ENCODE measurements at regions not wholly inside any gene's neighbourhood (a gene's known extent, or its start where the extent isn't known, plus 50 kb on each side); places are given as distances from the start of the nearest gene placed in this dataset.
"Not testable (repeated sequence)": the region's sequence is repeated elsewhere in the genome, so short reads cannot be mapped to it uniquely, and the experiment has no call there.

- no peak overlapping the region for H3K27ac Mint-ChIP-seq
- POLR2A ChIA-PET = no interaction called here
- H3K36me3 Mint-ChIP-seq (ENCODE audit: low read depth) = no peaks in the 10 kb centered on the region
- peaks cover 27% of the 10 kb centered on the region for H3K27me3 Mint-ChIP-seq
- no peak overlapping the region for H3K4me3 Mint-ChIP-seq
- DNase-seq = no peak
- CTCF ChIA-PET = no interaction called here
- no peaks in the 10 kb centered on the region for H3K9me3 Mint-ChIP-seq
- no peaks in the 10 kb centered on the region for H3K4me1 Mint-ChIP-seq
Measured at GRCh38 chr11:119566319-119566718, 143.3 kb upstream of the THY1 start.

- H3K27ac Mint-ChIP-seq; H3K4me1 Mint-ChIP-seq; CTCF ChIA-PET; H3K9me3 Mint-ChIP-seq; POLR2A ChIA-PET; H3K4me3 Mint-ChIP-seq; DNase-seq; H3K36me3 Mint-ChIP-seq (ENCODE audit: low read depth): not testable (repeated sequence)
- H3K27me3 Mint-ChIP-seq = peaks cover 27% of the 10 kb centered on the region
Measured at GRCh38 chr11:119565693-119566092, 142.7 kb upstream of the THY1 start.

- ChIA-PET POLR2A (no interaction called here), CTCF (no interaction called here)
- Mint-ChIP-seq H3K9me3 (no peaks in the 10 kb centered on the region), H3K4me1 (no peaks in the 10 kb centered on the region), H3K36me3 (ENCODE audit: low read depth) (no peaks in the 10 kb centered on the region), H3K27ac (no peak overlapping the region), H3K27me3 (peaks cover 26% of the 10 kb centered on the region), H3K4me3 (no peak overlapping the region)
- DNase-seq = no peak
Measured at GRCh38 chr11:119560961-119561360, 138.0 kb upstream of the THY1 start.

DNA sequence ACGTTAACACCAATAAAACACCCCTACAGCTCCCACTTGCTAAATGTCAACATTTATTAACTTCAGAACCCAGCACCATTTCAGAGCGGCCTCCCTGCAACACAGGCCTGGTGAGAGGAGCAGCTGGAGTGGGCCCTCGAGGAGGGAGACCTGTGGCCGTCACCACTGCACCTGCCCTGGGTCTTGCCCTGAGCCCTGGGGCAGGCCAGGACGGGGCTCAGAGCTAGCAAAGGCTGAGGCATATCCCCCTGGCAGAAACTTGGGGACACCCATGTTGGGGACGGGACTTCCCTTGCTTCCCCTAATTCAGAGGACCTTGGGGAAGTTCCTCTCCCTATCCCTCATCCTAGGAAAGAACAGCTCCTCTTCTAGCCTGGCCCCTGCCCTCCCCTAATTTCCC is 137.3 kb upstream of the THY1 start:
- CTCF ChIA-PET = no interaction called here
- no peaks in the 10 kb centered on the region for H3K4me1 Mint-ChIP-seq

DNA sequence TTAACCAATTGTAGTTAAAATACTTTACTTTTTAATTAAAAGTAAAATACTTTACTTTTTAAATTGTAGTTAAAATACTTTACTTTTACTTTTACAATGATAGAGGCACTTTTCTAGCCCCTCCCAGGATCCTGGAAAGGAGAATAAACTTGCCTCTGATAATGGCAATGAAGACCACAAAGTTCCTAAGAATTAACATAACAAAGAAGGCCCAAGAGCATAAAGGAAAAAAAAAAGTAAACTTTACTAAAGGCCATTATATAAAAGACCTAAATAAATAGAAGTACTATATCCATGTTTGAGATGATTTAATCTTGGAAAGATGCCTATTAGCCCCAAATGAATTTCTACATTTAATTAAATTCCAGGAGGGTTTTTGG is 129.1 kb upstream of the THY1 start:
- Mint-ChIP-seq H3K36me3 (ENCODE audit: low read depth) (no peaks in the 10 kb centered on the region), H3K4me1 (no peaks in the 10 kb centered on the region), H3K27ac (no peak overlapping the region), H3K4me3 (no peak overlapping the region), H3K27me3 (peaks cover 5% of the 10 kb centered on the region), H3K9me3 (no peaks in the 10 kb centered on the region)
- CTCF ChIA-PET = no interaction called here
- DNase-seq = no peak
- POLR2A ChIA-PET = no interaction called here

More for the DNA sequence above, 137.3 kb upstream of the THY1 start:
- H3K9me3 Mint-ChIP-seq = no peaks in the 10 kb centered on the region
- DNase-seq = no peak
- H3K36me3 Mint-ChIP-seq (ENCODE audit: low read depth) = no peaks in the 10 kb centered on the region
- H3K4me3 Mint-ChIP-seq = no peak overlapping the region
- peaks cover 22% of the 10 kb centered on the region for H3K27me3 Mint-ChIP-seq
- POLR2A ChIA-PET = no interaction called here
- no peak overlapping the region for H3K27ac Mint-ChIP-seq

- Mint-ChIP-seq H3K4me1 (no peaks in the 10 kb centered on the region), H3K27me3 (peaks cover 5% of the 10 kb centered on the region), H3K9me3 (no peaks in the 10 kb centered on the region), H3K27ac (no peak overlapping the region), H3K4me3 (no peak overlapping the region), H3K36me3 (ENCODE audit: low read depth) (no peaks in the 10 kb centered on the region)
- CTCF ChIA-PET = no interaction called here
- no peak for DNase-seq
- POLR2A ChIA-PET = no interaction called here
Measured at GRCh38 chr11:119551420-119552105, 128.6 kb upstream of the THY1 start.

GRCh38 chr11:119550053-119550752 is 127.2 kb upstream of the THY1 start:
- H3K4me1 Mint-ChIP-seq = no peaks in the 10 kb centered on the region
- POLR2A ChIA-PET = no interaction called here
- H3K27ac Mint-ChIP-seq = no peak overlapping the region
- CTCF ChIA-PET = no interaction called here
- H3K4me3 Mint-ChIP-seq = no peak overlapping the region
- H3K27me3 Mint-ChIP-seq = peaks cover 6% of the 10 kb centered on the region
- no peak for DNase-seq
- no peaks in the 10 kb centered on the region for H3K9me3 Mint-ChIP-seq
- H3K36me3 Mint-ChIP-seq (ENCODE audit: low read depth) = no peaks in the 10 kb centered on the region

- H3K27ac Mint-ChIP-seq = no peak overlapping the region
- no peaks in the 10 kb centered on the region for H3K9me3 Mint-ChIP-seq
- peaks cover 9% of the 10 kb centered on the region for H3K27me3 Mint-ChIP-seq
- no peak overlapping the region for H3K4me3 Mint-ChIP-seq
- DNase-seq = no peak
- no peaks in the 10 kb centered on the region for H3K36me3 Mint-ChIP-seq (ENCODE audit: low read depth)
- CTCF ChIA-PET = no interaction called here
- POLR2A ChIA-PET = no interaction called here
- no peaks in the 10 kb centered on the region for H3K4me1 Mint-ChIP-seq
Measured at GRCh38 chr11:119547511-119547910, 124.5 kb upstream of the THY1 start.

GRCh38 chr11:119545978-119546915 is 123.3 kb upstream of the THY1 start:
- Mint-ChIP-seq H3K27ac (no peak overlapping the region), H3K27me3 (peaks cover 13% of the 10 kb centered on the region), H3K4me1 (no peaks in the 10 kb centered on the region), H3K9me3 (no peaks in the 10 kb centered on the region), H3K4me3 (no peak overlapping the region), H3K36me3 (ENCODE audit: low read depth) (no peaks in the 10 kb centered on the region)
- DNase-seq = no peak
- ChIA-PET CTCF (interaction anchor here (0.7 kb wide), 1 partner anchor 12 kb away, joined by 3 read pairs; no protein-coding TSS in a partner anchor), POLR2A (no interaction called here)

DNA sequence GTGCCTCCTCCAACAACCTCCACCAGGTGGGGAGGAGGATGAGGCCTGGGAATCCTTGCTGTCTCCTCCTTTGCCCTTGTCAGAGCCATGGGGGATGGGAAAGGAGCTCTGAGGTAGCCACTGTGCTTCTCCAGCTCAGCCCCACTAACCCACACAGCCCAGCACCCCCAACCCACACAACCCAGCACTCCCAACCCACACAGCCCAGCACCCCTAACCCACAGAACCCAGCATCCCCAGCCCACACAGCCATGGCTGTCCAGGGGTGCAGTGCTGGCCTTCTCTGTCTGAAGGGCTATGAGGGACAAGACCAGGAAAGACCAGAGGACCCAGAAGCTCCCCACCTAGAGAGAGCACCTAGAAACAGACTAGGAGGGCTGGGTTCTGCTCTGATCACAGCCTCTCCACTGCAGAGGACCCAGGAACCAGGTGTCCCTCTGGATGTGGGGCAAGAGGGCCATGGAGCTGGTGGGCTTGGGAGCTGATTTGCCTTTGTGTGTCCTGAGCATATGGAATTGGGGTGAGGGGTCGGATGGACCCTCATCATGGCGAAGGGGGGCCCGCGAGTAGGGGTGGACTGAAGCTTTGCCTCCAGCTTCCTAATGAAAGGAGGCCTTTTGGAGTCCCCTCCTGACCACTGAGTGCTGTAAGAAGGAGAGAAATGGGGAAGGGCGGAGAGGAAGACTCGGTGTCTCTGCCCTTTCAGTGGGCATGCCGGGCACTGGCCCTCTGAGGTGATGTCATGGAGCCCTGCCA is 117.6 kb upstream of the THY1 start:
- Mint-ChIP-seq H3K4me1 (no peaks in the 10 kb centered on the region), H3K27ac (no peak overlapping the region), H3K27me3 (peaks cover 13% of the 10 kb centered on the region), H3K36me3 (ENCODE audit: low read depth) (no peaks in the 10 kb centered on the region), H3K9me3 (no peaks in the 10 kb centered on the region), H3K4me3 (no peak overlapping the region)
- ChIA-PET CTCF (interaction anchor here (0.6 kb wide), 1 partner anchor 51 kb away, joined by 3 read pairs; no protein-coding TSS in a partner anchor), POLR2A (no interaction called here)
- DNase-seq = peak; percentile 9

DNA sequence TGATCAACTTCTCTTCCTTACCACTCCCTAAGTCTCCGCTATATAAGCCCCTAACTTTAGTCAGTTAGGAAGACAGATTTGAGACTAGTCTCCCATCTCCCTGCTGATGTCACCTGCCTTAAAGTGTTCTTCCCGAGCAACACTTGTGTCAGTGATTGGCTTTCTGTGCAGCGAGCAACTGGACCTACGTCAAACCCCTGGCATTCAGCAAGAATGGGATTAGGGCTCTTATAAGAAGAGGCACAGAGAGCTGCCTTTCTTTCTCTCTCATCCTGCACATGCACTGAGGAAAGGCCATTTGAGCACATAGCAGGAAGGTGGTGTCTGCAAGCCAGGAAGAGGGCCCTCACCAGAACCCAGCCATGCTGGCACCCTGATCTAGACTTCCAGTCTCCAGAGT is 116.6 kb upstream of the THY1 start:
- H3K9me3 Mint-ChIP-seq = no peaks in the 10 kb centered on the region
- ChIA-PET POLR2A (no interaction called here), CTCF (no interaction called here)
- H3K27me3 Mint-ChIP-seq = peaks cover 12% of the 10 kb centered on the region
- H3K4me1 Mint-ChIP-seq = no peaks in the 10 kb centered on the region
- no peak for DNase-seq
- H3K36me3 Mint-ChIP-seq (ENCODE audit: low read depth) = no peaks in the 10 kb centered on the region
- H3K4me3 Mint-ChIP-seq = no peak overlapping the region
- no peak overlapping the region for H3K27ac Mint-ChIP-seq

GRCh38 chr11:119538753-119539152 is 115.8 kb upstream of the THY1 start:
- CTCF ChIA-PET = interaction anchor here (1.1 kb wide), 1 partner anchor 58 kb away, joined by 3 read pairs; no protein-coding TSS in a partner anchor

More at GRCh38 chr11:119538753-119539152, 115.8 kb upstream of the THY1 start:
- POLR2A ChIA-PET = no interaction called here
- Mint-ChIP-seq H3K4me3 (no peak overlapping the region), H3K27ac (no peak overlapping the region), H3K4me1 (no peaks in the 10 kb centered on the region), H3K9me3 (no peaks in the 10 kb centered on the region), H3K27me3 (peaks cover 13% of the 10 kb centered on the region), H3K36me3 (ENCODE audit: low read depth) (no peaks in the 10 kb centered on the region)
- no peak for DNase-seq

All from activated CD4-positive, alpha-beta memory T cell treated with anti-CD3 and anti-CD28 coated beads, Interleukin-2, amount 10 ng/mL, durations not matched to agents 7 days and 5 days (primary cell).